Keratinocyte (primary cell): ENCODE measurements at regions not wholly inside any gene's neighbourhood (a gene's known extent, or its start where the extent isn't known, plus 50 kb on each side); places are given as distances from the start of the nearest gene placed in this dataset.

Source experiments
- DNase-seq: peaks from one replicate; pipeline ENCODE4 v3.0.0-alpha.2; 2011; ENCODE audit warnings: low read depth, missing footprints, low spot score
- FAIRE-seq: peaks from 2 replicates; lab custom pipeline; 2011; peaks lifted over from hg19 to GRCh38; lab: Jason Lieb, UNC
- H2AFZ ChIP-seq: 2 replicates; pipeline ENCODE4 v1.6.0; 2012; ENCODE audit warnings: low read length, control low read depth, inconsistent platforms; ENCODE audit not compliant: control insufficient read depth
- H3K27ac ChIP-seq: 2 replicates; pipeline ENCODE4 v1.5.1; 2011; ENCODE audit warnings: low read length; ENCODE audit not compliant: control insufficient read depth, insufficient read depth
- H3K27me3 ChIP-seq: 3 replicates; pipeline ENCODE4 v1.6.0; 2011; ENCODE audit warnings: low read length; ENCODE audit not compliant: control insufficient read depth, insufficient read depth; ENCODE audit errors: extremely low read depth
- H3K36me3 ChIP-seq, 2 experiments: 2 replicates in 1 of 2; 3 replicates in 1 of 2; pipeline ENCODE4 v1.5.1; 2011; ENCODE audit warnings: low read length in 2 of 2, mild to moderate bottlenecking in 1 of 2; ENCODE audit not compliant: control insufficient read depth in 2 of 2, insufficient read depth in 2 of 2; ENCODE audit errors: extremely low read depth in 1 of 2
- H3K4me1 ChIP-seq: 3 replicates; pipeline ENCODE4 v1.5.1; 2011; ENCODE audit warnings: low read length; ENCODE audit not compliant: control insufficient read depth, insufficient read depth; ENCODE audit errors: extremely low read depth
- H3K4me2 ChIP-seq: 3 replicates; pipeline ENCODE4 v1.6.0; 2011; ENCODE audit warnings: low read depth, low read length; ENCODE audit not compliant: control insufficient read depth, insufficient read depth; ENCODE audit errors: extremely low read depth
- H3K4me3 ChIP-seq, 3 experiments: fragments of 200-600 bp in 1 of 3; sonication (generic) in 1 of 3; 2 replicates in 2 of 3; 3 replicates in 1 of 3; pipeline ENCODE4 v1.5.1; 2011 to 2016; ENCODE audit warnings: low read length in 3 of 3, mild to moderate bottlenecking in 3 of 3, control low read depth in 2 of 3, inconsistent platforms in 1 of 3, low read depth in 1 of 3, mixed read lengths in 1 of 3, mixed run types in 1 of 3, moderate library complexity in 1 of 3; ENCODE audit not compliant: control insufficient read depth in 2 of 3, insufficient read depth in 2 of 3; ENCODE audit errors: extremely low read depth in 1 of 3
- H3K79me2 ChIP-seq: 2 replicates; pipeline ENCODE4 v1.6.0; 2012; ENCODE audit warnings: low read length; ENCODE audit not compliant: control insufficient read depth, insufficient read depth
- H3K9ac ChIP-seq: 3 replicates; pipeline ENCODE4 v1.6.0; 2011; ENCODE audit warnings: low read length; ENCODE audit not compliant: control insufficient read depth, insufficient read depth; ENCODE audit errors: extremely low read depth
- H3K9me1 ChIP-seq: 3 replicates; pipeline ENCODE4 v1.6.0; 2011; ENCODE audit warnings: low read length; ENCODE audit not compliant: control insufficient read depth, insufficient read depth; ENCODE audit errors: extremely low read depth
- H3K9me3 ChIP-seq: 2 replicates; pipeline ENCODE4 v1.5.1; 2012; ENCODE audit warnings: low read depth, low read length; ENCODE audit not compliant: control insufficient read depth
- H4K20me1 ChIP-seq: 3 replicates; pipeline ENCODE4 v1.6.0; 2011; ENCODE audit warnings: low read length; ENCODE audit not compliant: control insufficient read depth, insufficient read depth; ENCODE audit errors: extremely low read depth
- EZH2 ChIP-seq: IDR thresholded peaks from one replicate; pipeline ENCODE4 v1.6.1; 2012; ENCODE audit warnings: inconsistent platforms, mild to moderate bottlenecking, low read length, moderate library complexity
- dilution Hi-C: fragments of 300-500 bp; cut with MboI; formaldehyde crosslinking; loops from one replicate; pipeline ENCODE4 v1.7.0; 2020; ENCODE audit warnings: low sequenced_read_pairs; ENCODE audit not compliant: extremely low pct_ligation_motif_present
- TF ChIP-seq, protein P1 (sequence below), 3 experiments: IDR thresholded peaks in 1 of 3; conservative IDR thresholded peaks in 1 of 3; optimal IDR thresholded peaks in 1 of 3; 2 replicates in 2 of 3; 3 replicates in 1 of 3; pipeline versions ENCODE3 to v1.5.1; 2011; ENCODE audit warnings: low read length in 3 of 3, mild to moderate bottlenecking in 3 of 3, moderate library complexity in 2 of 3, control low read depth in 1 of 3, inconsistent platforms in 1 of 3; ENCODE audit not compliant: insufficient read depth in 2 of 3; ENCODE audit errors: extremely low read depth in 1 of 3

DNA sequence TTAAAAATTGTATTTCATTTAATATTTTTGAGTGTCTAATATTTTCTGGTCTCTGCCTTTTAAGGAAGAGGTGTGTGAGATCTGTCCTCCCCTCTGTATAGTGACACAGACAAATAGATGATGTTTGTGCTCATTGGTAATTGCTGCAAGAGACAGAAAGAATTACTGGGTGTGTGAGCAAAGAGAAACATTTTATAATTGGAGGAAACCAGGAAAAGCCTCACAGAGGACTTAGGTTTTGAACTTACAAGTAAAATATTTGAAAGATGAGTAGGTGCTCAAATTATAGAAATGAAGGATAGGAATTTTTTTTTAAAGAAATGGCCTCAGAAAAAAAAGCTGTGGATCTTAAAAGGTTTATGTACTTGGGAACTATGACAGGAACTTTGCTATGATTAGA lies 149.8 kb downstream of the SPCS3 start:
- no peak overlapping the region for H3K4me3 ChIP-seq
- H3K27ac ChIP-seq: no peak overlapping the region
- H3K79me2 ChIP-seq: no peaks in the 10 kb centered on the region
- H3K27me3 ChIP-seq: no peaks in the 10 kb centered on the region
- FAIRE-seq (no peak), DNase-seq (no peak)
- H3K4me2 ChIP-seq: no peak overlapping the region
- no peaks in the 10 kb centered on the region for H3K36me3 ChIP-seq
- H3K4me1 ChIP-seq: no peaks in the 10 kb centered on the region
- H2AFZ ChIP-seq: no peak overlapping the region
- TF ChIP-seq EZH2: no peak
- TF ChIP-seq, protein P1, sequence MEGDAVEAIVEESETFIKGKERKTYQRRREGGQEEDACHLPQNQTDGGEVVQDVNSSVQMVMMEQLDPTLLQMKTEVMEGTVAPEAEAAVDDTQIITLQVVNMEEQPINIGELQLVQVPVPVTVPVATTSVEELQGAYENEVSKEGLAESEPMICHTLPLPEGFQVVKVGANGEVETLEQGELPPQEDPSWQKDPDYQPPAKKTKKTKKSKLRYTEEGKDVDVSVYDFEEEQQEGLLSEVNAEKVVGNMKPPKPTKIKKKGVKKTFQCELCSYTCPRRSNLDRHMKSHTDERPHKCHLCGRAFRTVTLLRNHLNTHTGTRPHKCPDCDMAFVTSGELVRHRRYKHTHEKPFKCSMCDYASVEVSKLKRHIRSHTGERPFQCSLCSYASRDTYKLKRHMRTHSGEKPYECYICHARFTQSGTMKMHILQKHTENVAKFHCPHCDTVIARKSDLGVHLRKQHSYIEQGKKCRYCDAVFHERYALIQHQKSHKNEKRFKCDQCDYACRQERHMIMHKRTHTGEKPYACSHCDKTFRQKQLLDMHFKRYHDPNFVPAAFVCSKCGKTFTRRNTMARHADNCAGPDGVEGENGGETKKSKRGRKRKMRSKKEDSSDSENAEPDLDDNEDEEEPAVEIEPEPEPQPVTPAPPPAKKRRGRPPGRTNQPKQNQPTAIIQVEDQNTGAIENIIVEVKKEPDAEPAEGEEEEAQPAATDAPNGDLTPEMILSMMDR (optimal IDR thresholded peaks at IDR 0.05 in 1 of 3, IDR thresholded peaks at IDR 0.05 in 1 of 3, conservative IDR thresholded peaks at IDR 0.05 in 1 of 3; ENCODE audit: extremely low read depth in 1 of 3, insufficient read depth in 2 of 3, low read length in 3 of 3): no peak
- no peaks in the 10 kb centered on the region for H3K9me1 ChIP-seq
- no peaks in the 10 kb centered on the region for H4K20me1 ChIP-seq
- H3K9me3 ChIP-seq: no peaks in the 10 kb centered on the region
- dilution Hi-C loops: no loop called here
- no peak overlapping the region for H3K9ac ChIP-seq

DNA sequence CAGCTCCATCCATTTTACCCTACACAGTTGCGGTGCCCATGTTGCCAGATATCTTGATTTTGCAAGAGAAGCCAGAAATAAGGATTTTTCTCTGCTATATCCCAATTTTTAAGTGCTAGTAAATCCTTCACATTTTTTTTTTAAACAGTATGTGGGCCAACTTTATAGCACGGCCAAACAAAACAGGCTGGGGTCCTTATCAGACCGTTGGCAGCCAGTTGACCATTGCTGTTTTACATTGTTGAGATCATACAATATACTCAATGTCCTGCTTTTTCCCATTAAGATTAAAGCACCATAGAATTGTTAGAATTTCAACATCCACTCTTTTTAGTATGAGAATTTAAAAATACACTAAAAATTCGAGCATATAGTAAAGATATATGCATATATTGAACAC lies 150.9 kb downstream of the SPCS3 start:
- Histone ChIP-seq H3K4me2 (no peak overlapping the region), H3K79me2 (no peaks in the 10 kb centered on the region), H3K27me3 (no peaks in the 10 kb centered on the region), H4K20me1 (no peaks in the 10 kb centered on the region), H3K9ac (no peak overlapping the region), H3K36me3 (no peaks in the 10 kb centered on the region), H3K9me3 (no peaks in the 10 kb centered on the region), H2AFZ (no peak overlapping the region), H3K4me3 (no peak overlapping the region), H3K27ac (no peak overlapping the region), H3K4me1 (no peaks in the 10 kb centered on the region), H3K9me1 (no peaks in the 10 kb centered on the region)
- TF ChIP-seq EZH2: no peak
- TF ChIP-seq, protein P1 (optimal IDR thresholded peaks at IDR 0.05 in 1 of 3, IDR thresholded peaks at IDR 0.05 in 1 of 3, conservative IDR thresholded peaks at IDR 0.05 in 1 of 3; ENCODE audit: extremely low read depth in 1 of 3, insufficient read depth in 2 of 3, low read length in 3 of 3): no peak
- DNase-seq (no peak), FAIRE-seq (no peak)
- dilution Hi-C loops: no loop called here
